ENCODE measurements at regions not wholly inside any gene's neighbourhood (a gene's known extent, or its start where the extent isn't known, plus 50 kb on each side); places are given as distances from the start of the nearest gene placed in this dataset.

DNA sequence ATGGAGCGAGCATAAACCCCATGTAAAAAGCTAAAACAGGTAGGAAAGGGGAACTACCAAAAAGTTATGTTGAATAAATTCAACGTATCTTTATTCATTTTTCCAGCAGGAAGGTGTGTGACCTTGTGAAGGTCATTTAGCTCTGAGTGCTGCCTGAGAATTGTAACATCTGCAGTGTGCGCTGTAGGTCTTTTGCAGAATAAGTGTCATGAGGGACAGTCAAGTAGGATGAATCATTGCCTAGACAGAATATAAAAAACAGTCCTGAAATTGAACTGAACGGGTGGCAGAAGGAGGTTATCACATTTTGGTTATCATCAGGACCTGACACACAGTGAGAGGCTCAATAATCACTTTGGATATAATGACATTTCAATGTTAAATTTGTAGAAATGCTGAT, 334.8 kb upstream of the NOVA1 start:
- no peak for DNase-seq

DNA sequence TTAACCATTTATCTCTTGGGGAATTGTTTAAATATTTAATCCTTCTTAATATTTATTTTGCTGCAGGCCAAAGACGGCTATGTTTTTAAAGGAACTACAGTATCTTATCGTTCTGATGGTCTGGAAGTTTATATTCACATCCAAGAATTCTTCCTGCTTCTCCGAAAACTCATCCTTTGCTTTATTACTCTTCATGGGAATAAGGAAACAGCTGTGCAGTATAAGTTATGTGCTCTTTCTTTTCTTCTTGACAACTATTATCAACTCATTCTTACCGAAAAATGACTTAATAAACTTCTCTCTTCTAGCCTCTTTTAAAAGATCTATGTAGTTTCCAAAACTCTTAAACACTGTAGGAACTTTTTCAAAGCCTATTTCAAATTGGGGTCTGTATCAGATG, 335.6 kb upstream of the NOVA1 start:
- DNase-seq, result no peak

DNA sequence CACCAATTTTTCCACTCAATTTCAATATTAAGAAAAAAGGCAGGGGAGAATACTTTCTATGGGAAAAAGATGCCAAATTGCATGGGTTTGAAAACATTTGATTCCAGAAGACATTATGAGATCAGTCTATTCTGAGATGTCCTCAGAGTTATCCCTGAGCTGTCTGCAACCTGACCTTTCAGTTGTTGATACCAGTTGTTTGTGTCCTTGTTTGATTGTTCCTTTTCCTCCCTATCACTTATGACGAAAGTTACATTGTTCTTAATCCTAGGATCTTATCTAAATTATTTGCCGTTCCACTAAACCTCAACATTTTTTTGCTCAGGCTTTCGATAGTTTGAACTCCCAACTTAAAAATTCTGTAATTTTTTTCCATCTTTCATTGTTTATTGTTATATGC, 336.3 kb upstream of the NOVA1 start:
- DNase-seq, result no peak

DNA sequence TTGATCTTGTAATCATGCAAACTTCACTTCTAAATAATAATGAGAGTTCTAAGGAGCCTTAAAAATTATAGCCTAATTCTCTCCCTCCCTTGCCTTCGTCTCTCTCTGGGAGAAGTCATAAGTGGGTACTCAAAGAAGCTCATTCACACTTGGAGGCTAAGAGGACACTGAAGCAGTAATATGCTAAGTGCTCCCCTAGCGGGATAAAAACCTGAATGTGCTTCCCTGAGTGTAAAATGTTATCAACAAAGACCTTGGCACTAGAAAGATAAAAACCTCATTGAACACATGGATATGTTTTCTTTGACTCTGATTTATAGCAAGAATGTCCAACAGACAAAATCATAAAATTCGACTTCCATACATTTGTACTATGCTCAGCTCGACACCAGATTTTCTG, 337.9 kb upstream of the NOVA1 start:
- DNase-seq, result no peak

DNA sequence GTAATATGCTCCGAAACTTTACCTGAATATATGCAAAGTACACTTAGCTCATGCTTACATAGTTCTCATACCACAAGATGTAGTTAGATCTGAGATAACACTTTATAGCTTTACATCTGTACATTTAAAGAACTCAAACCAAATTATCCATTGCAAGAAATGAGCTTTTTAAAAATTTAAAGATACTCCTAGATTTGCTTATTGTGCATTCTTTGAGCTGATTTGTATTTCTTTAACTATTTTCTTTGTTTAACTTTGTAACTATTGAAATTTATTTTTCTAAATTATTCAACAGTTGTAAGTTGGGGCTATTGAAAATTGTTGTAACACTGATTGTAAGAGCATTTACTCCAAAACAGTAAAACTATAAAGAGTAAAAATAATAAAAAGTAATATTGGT, 340.2 kb upstream of the NOVA1 start:
- no peak for DNase-seq

DNA sequence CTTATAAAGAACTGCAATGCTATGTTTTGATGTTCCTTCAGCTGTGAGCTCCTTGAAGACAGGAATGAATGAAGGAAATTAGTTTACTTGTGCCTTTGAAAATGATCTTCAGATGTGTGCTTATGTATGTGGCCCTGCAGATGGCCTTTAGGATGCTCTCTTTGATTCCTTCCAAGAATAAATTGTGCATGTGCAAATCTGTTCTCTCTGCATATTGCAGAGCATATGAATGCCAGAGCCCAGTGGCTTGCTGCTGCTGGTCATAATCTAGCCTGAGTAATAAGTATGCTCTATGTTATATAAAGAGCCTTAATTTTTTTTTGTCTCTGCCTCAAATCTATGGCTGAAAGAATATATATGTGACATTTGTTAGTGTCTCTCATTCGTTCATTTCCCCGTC, 341.9 kb upstream of the NOVA1 start:
- no peak for DNase-seq

DNA sequence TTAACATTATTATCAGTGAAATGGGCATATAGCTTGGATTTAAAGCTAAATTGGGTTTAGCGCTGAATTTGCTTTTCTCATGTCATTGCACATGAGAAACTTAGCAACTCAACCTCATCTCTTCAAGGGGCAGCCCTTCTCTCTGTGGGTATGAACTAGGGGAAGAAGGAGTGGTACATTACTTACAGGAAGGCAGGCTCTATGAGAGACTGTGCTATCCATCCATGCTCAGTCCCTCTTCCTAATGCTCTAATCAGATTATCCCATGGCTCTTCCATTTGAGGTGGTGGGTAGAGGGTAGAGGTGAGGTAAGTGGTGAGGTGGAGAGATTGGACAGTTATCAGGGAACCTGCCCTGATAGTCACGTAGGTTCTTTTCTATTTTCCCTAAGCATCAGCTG, 343.7 kb upstream of the NOVA1 start:
- DNase-seq, result no peak

DNA sequence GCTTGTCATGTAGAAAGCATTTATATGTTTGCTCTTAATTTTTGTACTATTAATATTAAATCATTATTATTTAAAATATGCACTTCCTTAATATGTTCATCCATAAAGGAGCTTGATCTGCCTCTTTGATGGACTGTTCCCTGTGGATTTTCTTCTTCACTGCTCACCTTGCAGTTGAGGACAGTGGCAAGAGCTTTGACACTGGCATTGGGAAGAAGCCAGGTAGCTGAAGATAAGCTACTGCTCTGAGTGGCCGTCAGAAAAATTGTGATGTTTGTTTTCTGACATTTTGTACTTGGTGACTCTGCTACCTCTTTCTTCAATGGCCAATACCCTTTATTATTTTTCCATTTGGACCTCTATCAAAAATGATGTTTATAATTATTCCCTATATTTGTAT, 349.4 kb upstream of the NOVA1 start:
- DNase-seq, result no peak

DNA sequence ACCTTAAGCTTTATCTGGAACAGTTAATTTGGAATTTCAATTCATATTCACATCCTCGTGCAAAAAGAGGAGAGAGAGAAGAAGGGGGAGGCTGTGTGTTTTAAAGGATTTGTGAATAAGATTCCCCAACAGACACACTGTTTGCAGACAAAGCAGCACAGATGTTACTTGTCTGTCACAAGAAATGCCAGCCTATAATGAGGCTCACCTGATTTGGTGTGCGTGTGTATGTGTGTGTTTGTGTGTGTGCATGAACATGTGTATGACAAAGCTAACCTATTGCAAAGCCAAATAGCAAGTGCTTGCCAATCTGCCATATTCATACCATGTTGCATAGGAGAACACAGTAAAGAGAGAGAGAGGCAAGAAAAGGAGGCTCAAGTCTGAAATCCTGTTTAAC, 361.6 kb upstream of the NOVA1 start:
- no peak for DNase-seq

DNA sequence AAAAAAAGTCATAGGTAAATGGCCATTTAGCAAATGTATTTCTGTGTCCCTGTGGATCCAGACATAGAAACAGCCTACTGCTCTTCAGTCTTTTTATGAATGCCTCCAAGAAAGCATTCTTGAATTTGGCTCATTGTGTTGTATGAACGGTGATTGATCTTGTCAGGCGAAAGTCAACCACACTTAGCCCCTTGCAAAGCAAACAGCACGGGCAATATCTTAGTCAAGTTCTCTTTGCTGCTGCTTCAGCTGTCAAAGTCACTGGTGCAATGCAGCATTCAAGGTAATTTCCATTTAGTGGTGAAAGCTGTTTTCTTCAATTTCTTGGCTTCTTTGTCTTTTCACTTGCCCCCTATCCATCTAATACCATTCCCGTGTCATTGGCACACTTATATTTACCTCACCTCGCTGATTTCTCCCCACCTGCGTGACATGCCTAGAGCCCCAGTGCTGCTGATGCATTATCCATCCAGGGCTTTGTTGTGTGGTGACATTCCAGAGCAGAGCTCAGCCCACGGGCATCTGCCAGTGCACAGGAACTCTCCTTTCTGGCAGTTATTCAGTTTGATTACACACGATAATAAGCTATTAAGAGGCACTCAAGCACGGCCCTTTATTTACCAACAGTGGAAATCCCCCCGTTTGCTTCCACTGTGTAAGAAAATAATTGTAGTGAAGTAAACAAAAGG, 362.3 kb upstream of the NOVA1 start:
- no peak for DNase-seq

DNA sequence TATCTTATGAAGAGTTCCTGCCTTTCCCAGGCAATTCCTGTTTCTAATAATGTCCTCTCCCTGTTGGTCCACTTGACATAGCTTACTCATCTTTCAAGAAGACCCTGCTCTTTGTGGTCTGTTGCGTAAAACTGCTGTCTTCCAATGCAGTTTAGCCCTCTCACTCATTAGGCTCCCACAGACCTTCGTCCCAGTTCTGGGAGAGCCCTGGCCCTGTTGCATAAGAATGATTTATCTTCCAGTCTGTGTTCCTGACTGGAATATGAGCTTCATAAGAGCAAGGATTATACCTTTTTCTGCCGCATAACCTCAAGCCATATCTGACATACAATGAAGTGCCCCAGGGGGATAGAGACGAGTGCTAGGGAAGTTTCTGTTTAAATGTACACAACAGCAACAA, 365.9 kb upstream of the NOVA1 start:
- no peak for DNase-seq

DNA sequence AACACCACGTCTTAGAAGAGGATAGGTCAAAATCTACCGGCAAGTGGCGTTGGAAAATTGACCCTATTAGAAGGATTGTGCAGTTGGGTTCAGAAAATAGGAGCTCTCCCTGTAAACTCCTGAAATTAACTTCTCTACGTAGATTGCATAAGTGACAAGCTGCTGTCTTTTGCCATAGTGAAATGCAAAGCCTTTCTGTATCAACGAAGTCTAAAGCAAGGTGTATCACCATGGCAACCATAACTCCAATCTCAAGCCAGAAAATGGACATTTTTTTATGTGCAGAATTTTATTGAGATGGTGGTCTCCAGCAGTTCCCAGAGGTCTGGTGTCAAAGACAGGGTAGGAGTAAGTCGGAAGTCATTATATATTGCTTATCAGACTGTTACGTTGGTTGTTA, 367.7 kb upstream of the NOVA1 start:
- no peak for DNase-seq

DNA sequence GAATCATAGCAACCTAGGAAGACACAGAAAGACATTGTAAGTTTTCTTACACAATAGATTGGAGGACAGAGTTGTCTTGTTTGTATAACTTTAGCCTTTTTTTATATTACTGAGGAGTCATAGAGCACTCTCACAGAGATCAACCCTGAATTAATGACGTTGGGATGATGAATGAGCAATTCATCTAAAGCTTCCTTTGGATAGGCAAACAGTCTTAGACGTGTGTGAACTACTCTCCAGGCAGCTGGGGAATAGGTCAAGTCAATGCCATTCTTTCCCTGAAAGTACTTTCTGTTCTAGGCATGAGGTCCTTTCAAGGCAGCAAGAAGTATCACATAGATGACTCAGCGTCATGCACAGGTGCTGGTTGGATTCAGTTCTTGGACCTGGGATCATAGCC, 369.1 kb upstream of the NOVA1 start:
- no peak for DNase-seq

DNA sequence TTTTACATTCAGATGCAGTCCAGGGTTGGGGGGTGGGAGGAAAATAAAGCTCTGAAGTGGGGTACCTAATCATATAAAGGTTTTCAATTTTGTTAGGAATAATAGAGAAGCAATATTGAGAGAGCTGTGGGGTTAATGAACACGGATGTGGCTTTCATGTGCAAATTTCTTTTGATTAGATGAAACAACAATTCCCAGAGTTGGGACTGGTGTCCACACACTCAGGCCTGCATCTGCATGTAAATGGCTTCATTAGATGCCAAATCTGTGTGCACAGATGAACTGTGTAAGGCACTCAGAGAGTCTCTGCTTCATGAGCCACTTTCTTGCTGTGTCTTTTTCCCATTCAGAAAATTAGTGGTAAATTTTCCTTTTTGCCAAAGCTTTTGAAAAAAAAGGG, 377.1 kb upstream of the NOVA1 start:
- DNase-seq, result no peak

DNA sequence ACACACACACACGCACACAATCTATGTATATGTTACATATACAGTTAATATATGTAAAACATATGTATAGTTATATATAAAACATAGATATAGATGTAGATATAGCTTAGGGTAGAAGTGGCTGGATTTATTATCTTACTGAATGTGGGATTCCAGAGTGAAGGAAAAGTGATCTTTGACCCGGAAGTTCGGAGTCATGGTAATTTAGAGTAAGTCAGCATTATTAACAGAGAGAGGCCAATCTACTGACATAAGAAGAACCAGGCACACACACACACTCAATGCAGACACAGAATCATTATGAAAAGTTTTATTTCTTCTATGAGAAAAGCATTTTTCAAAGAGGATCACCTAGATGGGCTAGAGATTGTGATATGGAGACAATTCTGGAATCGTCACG, 384.2 kb upstream of the NOVA1 start:
- DNase-seq, result no peak

DNA sequence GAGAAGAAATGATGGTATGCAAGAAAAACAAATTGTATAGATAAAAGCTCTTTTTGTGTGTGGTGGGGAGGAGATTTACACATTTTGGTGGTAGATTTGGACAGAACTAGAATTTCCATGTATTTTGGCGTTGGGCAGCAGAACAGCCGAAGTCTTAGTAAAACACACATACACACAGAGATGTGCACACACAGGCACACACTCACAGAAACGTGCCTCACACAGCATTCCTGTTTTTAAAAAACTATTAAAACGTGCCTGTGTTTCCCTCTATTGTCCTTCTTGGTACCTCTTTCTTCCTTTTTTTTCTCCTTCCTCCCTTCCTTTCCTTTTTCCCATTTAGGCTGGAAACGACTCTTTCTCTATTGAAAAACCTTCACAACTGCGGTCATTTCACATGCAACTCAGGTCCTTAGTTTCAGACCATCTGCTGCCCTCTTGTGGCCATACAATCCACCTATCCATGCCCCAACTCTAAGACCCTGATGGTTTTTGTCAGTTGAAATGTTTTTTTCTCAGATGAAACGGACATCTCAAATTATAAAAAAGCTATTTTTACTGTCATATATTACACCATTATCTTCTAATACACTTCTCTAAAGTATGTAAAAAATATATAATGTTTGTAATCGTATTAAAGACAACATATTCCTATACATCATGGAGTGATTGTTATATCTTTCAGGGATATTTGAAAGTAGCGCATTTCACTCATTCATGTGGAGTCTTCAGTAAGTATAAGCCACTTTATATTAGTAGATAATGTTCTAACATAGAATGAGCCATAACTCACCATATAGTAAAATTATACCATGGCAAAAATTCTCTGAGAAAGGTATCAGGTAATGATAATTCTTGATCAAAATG, 386.7 kb upstream of the NOVA1 start:
- DNase-seq, result peak; percentile 35

DNA sequence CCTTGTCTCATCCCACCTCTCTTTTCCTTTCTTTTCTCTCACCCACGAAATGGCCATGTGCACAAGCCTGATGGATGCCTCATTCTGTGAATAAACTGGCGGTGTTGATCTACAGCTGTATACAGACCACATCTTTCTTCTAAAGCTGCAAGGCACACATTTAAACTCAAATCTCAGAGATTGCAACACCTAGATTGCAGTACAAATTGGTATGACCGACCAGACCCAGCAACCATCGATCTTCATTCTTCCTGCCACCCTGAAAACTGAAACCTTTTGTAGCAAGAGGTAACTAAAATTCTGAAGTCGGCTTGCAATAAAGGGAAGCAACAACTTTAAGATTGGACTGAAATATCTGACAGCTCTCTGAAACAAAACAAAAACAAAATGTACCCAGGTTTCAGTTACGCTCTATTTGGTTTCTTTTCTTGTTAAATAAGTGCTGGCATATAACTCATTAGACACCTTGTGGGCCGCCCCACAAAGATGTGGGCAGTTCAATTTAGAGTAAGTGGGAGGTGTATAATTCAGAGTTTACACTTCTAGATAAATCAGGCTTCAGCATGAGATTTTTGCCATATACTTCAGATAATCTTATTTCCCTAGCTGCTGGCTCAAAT, 390.0 kb upstream of the NOVA1 start:
- no peak for DNase-seq

DNA sequence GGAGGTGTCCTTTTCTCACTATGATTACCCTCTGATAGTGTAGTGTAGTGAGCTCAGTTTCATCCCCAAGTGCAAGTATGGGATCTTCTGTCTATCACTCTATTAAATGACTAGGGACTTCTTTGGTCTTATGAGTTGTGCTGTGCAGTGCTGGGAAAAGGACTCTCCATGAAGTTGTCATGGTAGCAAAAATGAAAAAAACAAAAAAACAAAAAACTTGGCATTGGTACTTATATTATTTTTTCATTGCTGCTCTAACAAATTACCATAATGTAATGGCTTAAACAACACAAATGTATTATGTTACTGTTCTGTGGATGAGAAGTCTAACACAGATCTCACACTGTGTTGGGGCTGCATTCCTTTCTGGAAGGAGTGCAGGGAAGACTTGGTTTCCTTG, 393.1 kb upstream of the NOVA1 start:
- no peak for DNase-seq

DNA sequence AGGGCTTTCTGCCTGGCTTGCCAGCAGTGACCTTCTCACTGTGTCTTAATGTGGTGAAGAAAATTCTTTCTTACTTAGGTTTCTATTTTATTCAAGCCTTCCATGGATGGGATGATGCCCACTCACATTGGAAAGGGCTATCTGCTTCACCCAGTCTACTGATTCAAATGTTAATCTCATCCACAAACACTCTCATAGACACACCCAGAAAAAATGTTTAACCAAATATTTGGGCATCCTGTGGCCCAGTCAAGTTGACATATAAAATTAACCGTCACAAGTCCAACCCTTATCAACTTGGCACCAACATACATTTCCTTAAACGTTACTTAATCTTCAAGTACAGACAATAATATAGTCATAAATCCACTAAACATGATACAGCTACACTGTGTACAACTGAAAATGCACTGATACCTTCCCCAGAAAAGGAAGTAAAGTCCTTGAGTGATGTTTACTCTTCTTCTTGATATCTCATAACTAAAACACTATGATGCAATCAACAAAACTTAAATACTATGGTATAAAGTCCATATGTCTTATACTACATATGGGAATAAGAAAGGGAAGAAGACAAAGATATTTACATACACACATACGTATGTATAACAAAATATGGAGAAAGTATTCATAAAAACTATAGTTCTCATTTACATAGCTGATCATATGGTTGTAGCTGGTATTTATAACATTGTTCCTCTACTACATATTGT, 394.7 kb upstream of the NOVA1 start:
- no peak for DNase-seq

DNA sequence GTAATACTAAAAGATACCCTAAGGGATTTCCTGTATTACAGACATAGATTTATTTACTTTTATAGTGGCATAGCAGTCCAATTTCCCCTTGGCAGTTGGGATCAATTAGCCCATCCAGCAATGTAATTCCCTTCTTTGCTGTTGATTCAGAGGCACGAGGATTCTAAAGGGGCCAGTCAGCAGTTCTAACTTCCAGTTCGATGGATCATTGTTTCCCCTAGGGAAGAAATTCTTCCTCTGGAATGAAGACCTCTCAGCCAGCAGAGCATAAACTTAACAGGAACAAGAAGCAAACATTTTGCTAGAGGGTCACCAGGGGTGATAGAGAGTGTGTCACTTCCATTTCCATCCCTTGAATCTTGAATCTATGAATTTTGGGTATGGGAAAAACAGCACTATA, 395.7 kb upstream of the NOVA1 start:
- no peak for DNase-seq

DNA sequence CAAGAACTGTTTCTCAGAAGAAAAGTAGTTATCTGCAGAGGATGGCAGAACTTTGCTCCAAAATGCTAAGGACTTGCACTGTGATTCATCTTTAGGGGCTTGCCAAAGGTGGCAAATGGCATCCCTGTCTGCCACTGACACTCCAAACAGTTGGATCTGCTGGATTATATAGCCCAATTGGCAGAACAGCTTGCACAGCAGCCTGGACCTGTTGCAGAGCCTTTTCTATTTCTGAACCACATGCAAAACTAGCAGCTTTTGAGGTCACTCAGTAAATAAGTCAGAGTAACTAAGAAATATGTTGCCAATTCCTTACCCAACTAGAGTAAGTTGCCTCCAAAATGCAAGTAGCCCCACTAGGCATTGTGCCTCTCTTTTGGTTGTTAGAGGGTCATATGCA, 397.5 kb upstream of the NOVA1 start:
- no peak for DNase-seq

DNA sequence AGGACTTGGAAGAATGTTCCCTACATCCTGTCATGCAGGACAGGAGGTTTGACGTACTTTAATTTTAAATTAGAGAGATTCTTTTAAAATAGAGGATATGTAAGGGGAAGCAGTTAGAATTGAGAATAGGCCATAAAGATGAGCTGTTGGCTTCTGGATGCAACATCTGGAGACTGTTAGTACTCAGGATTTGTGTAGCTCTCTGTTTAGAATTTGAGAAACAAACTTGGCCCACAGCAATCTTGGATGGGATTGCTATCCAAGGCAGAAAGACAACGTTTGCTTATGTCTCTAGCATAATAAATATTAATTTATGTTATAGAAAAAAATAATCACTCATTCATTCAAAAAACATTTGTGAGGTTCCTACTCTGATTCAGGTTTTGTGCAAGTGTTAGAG, 398.4 kb upstream of the NOVA1 start:
- DNase-seq, result no peak

DNA sequence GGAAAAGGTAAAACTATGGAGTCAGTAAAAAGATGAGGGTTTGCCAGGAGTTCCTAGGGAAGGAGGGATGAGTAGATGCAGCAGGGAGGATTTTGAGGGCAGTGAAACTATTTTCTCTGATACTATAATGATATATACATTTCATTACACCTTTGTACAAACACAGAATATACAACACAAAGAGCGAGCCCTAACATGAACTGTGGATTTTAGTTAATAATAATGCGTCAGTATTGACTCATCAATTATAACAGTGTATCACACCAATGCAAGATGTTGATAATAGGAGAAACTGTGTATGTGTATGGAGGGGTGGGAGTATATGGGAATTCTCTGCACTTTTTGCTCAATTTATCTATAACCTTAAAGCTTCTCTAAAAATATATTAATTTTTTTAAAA, 404.3 kb upstream of the NOVA1 start:
- no peak for DNase-seq

DNA sequence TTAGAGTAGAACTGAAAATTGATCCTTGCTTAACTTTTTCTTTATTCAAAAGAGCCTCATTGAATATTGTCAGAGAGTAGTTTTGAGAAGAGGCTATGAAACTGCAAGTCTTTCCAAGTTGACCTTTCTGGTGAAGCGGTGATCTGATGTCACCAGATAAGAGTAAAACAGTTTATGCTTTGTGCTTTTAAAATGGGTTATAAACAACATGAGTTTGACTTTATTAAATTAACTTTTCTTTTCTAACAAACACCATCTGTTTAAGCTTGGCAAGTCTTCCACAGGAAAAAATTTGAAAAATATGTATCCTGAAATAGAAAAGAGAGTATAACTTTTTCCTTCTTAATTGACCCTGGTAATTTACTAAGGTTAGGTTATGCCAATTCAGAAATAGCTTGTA, 408.7 kb upstream of the NOVA1 start:
- no peak for DNase-seq
